Stomach (tissue), 4 donors: ENCODE measurements at regions not wholly inside any gene's neighbourhood (a gene's known extent, or its start where the extent isn't known, plus 50 kb on each side); places are given as distances from the start of the nearest gene placed in this dataset.

Experiments
- CTCF ChIP-seq, 7 experiments: fragments of 450-650 bp in 4 of 7; fragments of 200-600 bp in 3 of 7; sonication (generic) in 3 of 7; IDR thresholded peaks; one replicate each; pipeline ENCODE4 v1.5.1; 2016 to 2019; ENCODE audit warnings: antibody characterized with exemption in 7 of 7, control low read depth in 2 of 7, mild to moderate bottlenecking in 1 of 7
- POLR2AphosphoS5 ChIP-seq, 3 donors: sonication (generic); formaldehyde crosslinking; IDR thresholded peaks; one replicate each; pipeline ENCODE4 v1.6.1; 2016; ENCODE audit warnings: antibody characterized with exemption in 3 of 3

GRCh38 chr12:92541731-92542130 lies 161.1 kb upstream of the PLEKHG7 start:
- no peak for TF ChIP-seq CTCF (IDR thresholded peaks at IDR 0.05)
- TF ChIP-seq POLR2AphosphoS5 (IDR thresholded peaks at IDR 0.05) = no peak
